Cardiac muscle cell (in vitro differentiated cells and primary cell): ENCODE measurements at regions not wholly inside any gene's neighbourhood (a gene's known extent, or its start where the extent isn't known, plus 50 kb on each side); places are given as distances from the start of the nearest gene placed in this dataset.
A peak's percentile ranks its signal among the peaks of the same experiment; 100 is the strongest.

Experiments used
- DNase-seq, 2 donors: peaks; one replicate each; pipeline versions ENCODE4 v3.0.0 to v3.0.0-alpha.2; 2010 to 2017; ENCODE audit warnings: low read depth in 1 of 2, low spot score in 1 of 2
- H3K27ac ChIP-seq: fragments of 200-600 bp; sonication (generic); 2 replicates; pipeline ENCODE4 v1.5.1; 2016
- H3K27me3 ChIP-seq: fragments of 200-600 bp; sonication (generic); 2 replicates; pipeline ENCODE4 v1.6.0; 2016; ENCODE audit warnings: control low read depth
- H3K36me3 ChIP-seq: fragments of 200-600 bp; sonication (generic); 2 replicates; pipeline ENCODE4 v1.5.1; 2016; ENCODE audit warnings: control low read depth
- H3K4me1 ChIP-seq: fragments of 200-600 bp; sonication (generic); 2 replicates; pipeline ENCODE4 v1.8.1; 2017; ENCODE audit warnings: low read depth, mild to moderate bottlenecking, mixed run types
- H3K4me3 ChIP-seq: fragments of 200-600 bp; sonication (generic); 2 replicates; pipeline ENCODE4 v1.5.1; 2016; ENCODE audit warnings: mild to moderate bottlenecking
- H3K9me3 ChIP-seq: fragments of 200-600 bp; sonication (generic); 2 replicates; pipeline ENCODE4 v1.5.1; 2017; ENCODE audit warnings: low read depth, mild to moderate bottlenecking, control low read depth
- CTCF ChIP-seq: IDR thresholded peaks from 2 replicates; pipeline ENCODE4 v1.5.1; 2012; ENCODE audit warnings: low read depth, mild to moderate bottlenecking, low read length

- Histone ChIP-seq H3K36me3 (no peaks in the 10 kb centered on the region), H3K27me3 (no peaks in the 10 kb centered on the region)
These were observed 129.4 kb upstream of the RHOBTB1 start for GRCh38 chr10:61073391-61073790.

GRCh38 chr10:61071580-61071979, 127.6 kb upstream of the RHOBTB1 start:
- Histone ChIP-seq H3K36me3 (no peaks in the 10 kb centered on the region), H3K27me3 (no peaks in the 10 kb centered on the region), H3K4me1 (no peaks in the 10 kb centered on the region), H3K27ac (no peak overlapping the region), H3K9me3 (no peaks in the 10 kb centered on the region), H3K4me3 (no peak overlapping the region)
- TF ChIP-seq CTCF, result no peak
- no peak for DNase-seq

More at GRCh38 chr10:61073391-61073790, 129.4 kb upstream of the RHOBTB1 start:
- Histone ChIP-seq H3K4me1 (no peaks in the 10 kb centered on the region), H3K4me3 (no peak overlapping the region), H3K27ac (no peak overlapping the region), H3K9me3 (no peaks in the 10 kb centered on the region)
- no peak for DNase-seq
- no peak for TF ChIP-seq CTCF

- Histone ChIP-seq H3K4me3 (no peak overlapping the region), H3K9me3 (no peaks in the 10 kb centered on the region), H3K36me3 (no peaks in the 10 kb centered on the region), H3K4me1 (no peaks in the 10 kb centered on the region), H3K27me3 (no peaks in the 10 kb centered on the region), H3K27ac (no peak overlapping the region)
- peak in 1 of 2 donors; percentile 1 for DNase-seq
- TF ChIP-seq CTCF, result no peak
These were observed 124.5 kb upstream of the RHOBTB1 start for GRCh38 chr10:61068471-61068870.

GRCh38 chr10:61067671-61068336, 123.8 kb upstream of the RHOBTB1 start:
- TF ChIP-seq CTCF, result no peak
- Histone ChIP-seq H3K27me3 (no peaks in the 10 kb centered on the region), H3K4me3 (no peak overlapping the region)

GRCh38 chr10:61066661-61067344, 122.8 kb upstream of the RHOBTB1 start:
- no peaks in the 10 kb centered on the region for H3K9me3 ChIP-seq
- TF ChIP-seq CTCF, result no peak

More at GRCh38 chr10:61067671-61068336, 123.8 kb upstream of the RHOBTB1 start:
- H3K36me3 ChIP-seq, result no peaks in the 10 kb centered on the region
- no peaks in the 10 kb centered on the region for H3K4me1 ChIP-seq
- H3K9me3 ChIP-seq, result no peaks in the 10 kb centered on the region
- DNase-seq, result no peak
- no peak overlapping the region for H3K27ac ChIP-seq

More at GRCh38 chr10:61066661-61067344, 122.8 kb upstream of the RHOBTB1 start:
- DNase-seq, result no peak
- Histone ChIP-seq H3K27me3 (no peaks in the 10 kb centered on the region), H3K4me1 (no peaks in the 10 kb centered on the region), H3K4me3 (no peak overlapping the region), H3K27ac (no peak overlapping the region), H3K36me3 (no peaks in the 10 kb centered on the region)
